SK-N-SH (cell line): ENCODE measurements at regions not wholly inside any gene's neighbourhood (a gene's known extent, or its start where the extent isn't known, plus 50 kb on each side); places are given as distances from the start of the nearest gene placed in this dataset.

ENCODE experiments used
- CHD2 ChIP-seq: fragments of 150-350 bp; IDR thresholded peaks from 2 replicates; pipeline ENCODE4 v1.6.1; 2018; ENCODE audit warnings: low read length; ENCODE audit not compliant: partially characterized antibody
- EP300 ChIP-seq, 2 experiments: IDR thresholded peaks; 2 replicates each; pipeline versions ENCODE4 v1.4.0 to v1.6.1; 2012; ENCODE audit warnings: borderline replicate concordance in 1 of 2, low read depth in 1 of 2, low read length in 1 of 2
- EZH2phosphoT487 ChIP-seq: fragments of 200-600 bp; sonication (generic); IDR thresholded peaks from 2 replicates; pipeline ENCODE4 v1.6.1; 2017; ENCODE audit warnings: low read depth, mixed run types, mild to moderate bottlenecking, antibody characterized with exemption, moderate library complexity, borderline replicate concordance
- FOXJ3 ChIP-seq: sonication (generic); formaldehyde crosslinking; IDR thresholded peaks from 2 replicates; pipeline ENCODE4 v1.5.1; 2020; ENCODE audit warnings: mild to moderate bottlenecking, missing genetic modification reagents
- JUND ChIP-seq: IDR thresholded peaks from 2 replicates; pipeline ENCODE4 v1.4.0; 2012
- NRF1 ChIP-seq: IDR thresholded peaks from 2 replicates; pipeline ENCODE4 v1.6.1; 2012; ENCODE audit warnings: low read depth, mild to moderate bottlenecking, low read length
- POLR2AphosphoS5 ChIP-seq: IDR thresholded peaks from 2 replicates; pipeline ENCODE4 v1.6.1; 2012; ENCODE audit warnings: low read depth, low read length
- RAD21 ChIP-seq: IDR thresholded peaks from 2 replicates; pipeline ENCODE4 v1.6.1; 2012; ENCODE audit warnings: mild to moderate bottlenecking, low read length
- RFX5 ChIP-seq: IDR thresholded peaks from 2 replicates; pipeline ENCODE4 v1.6.1; 2012; ENCODE audit warnings: mild to moderate bottlenecking, improper control_type of control experiment, low read length
- SIN3A ChIP-seq: IDR thresholded peaks from 2 replicates; pipeline ENCODE4 v1.6.1; 2012; ENCODE audit warnings: low read depth, mild to moderate bottlenecking, low read length, moderate library complexity, borderline replicate concordance
- TF ChIP-seq, protein P1 (sequence below): fragments of 200-600 bp; sonication (generic); IDR thresholded peaks from 2 replicates; pipeline ENCODE4 v1.6.1; 2017; ENCODE audit warnings: antibody characterized with exemption, mild to moderate bottlenecking, moderate library complexity
- TF ChIP-seq, protein P2 (sequence below): IDR thresholded peaks from 2 replicates; pipeline ENCODE4 v1.4.0; 2012; ENCODE audit warnings: low read depth, borderline replicate concordance

DNA sequence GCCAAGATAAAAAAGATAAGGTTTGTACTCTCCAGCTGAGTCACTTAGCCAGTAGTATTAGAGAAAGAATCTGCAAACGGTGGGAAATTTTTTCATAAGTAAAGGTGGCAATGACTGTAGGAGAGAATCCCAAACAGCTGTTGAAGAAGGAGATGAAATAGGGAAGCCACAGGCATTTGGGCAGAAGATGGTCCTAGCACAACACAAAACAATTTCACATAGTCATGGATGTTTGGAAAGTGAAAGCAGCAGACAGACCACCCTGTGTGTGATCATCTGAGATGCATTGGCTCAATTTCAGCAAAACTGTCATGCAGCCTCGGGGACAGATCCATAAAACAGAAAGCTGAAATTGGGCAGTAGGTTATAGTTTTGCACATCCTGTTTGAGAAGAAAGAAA lies 2832.4 kb downstream of the PCDH9 start:
- TF ChIP-seq, protein P1, sequence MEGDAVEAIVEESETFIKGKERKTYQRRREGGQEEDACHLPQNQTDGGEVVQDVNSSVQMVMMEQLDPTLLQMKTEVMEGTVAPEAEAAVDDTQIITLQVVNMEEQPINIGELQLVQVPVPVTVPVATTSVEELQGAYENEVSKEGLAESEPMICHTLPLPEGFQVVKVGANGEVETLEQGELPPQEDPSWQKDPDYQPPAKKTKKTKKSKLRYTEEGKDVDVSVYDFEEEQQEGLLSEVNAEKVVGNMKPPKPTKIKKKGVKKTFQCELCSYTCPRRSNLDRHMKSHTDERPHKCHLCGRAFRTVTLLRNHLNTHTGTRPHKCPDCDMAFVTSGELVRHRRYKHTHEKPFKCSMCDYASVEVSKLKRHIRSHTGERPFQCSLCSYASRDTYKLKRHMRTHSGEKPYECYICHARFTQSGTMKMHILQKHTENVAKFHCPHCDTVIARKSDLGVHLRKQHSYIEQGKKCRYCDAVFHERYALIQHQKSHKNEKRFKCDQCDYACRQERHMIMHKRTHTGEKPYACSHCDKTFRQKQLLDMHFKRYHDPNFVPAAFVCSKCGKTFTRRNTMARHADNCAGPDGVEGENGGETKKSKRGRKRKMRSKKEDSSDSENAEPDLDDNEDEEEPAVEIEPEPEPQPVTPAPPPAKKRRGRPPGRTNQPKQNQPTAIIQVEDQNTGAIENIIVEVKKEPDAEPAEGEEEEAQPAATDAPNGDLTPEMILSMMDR, result no peak
- TF ChIP-seq RAD21 (no peak), JUND (no peak; the same call in 1 of the 2 replicates), NRF1 (no peak), FOXJ3 (no peak), SIN3A (no peak), EP300 (IDR thresholded peaks at IDR 0.05; ENCODE audit: borderline replicate concordance in 1 of 2, low read depth in 1 of 2, low read length in 1 of 2) (no peak), POLR2AphosphoS5 (no peak), RFX5 (no peak), EZH2phosphoT487 (no peak), CHD2 (no peak)
- TF ChIP-seq, protein P2, sequence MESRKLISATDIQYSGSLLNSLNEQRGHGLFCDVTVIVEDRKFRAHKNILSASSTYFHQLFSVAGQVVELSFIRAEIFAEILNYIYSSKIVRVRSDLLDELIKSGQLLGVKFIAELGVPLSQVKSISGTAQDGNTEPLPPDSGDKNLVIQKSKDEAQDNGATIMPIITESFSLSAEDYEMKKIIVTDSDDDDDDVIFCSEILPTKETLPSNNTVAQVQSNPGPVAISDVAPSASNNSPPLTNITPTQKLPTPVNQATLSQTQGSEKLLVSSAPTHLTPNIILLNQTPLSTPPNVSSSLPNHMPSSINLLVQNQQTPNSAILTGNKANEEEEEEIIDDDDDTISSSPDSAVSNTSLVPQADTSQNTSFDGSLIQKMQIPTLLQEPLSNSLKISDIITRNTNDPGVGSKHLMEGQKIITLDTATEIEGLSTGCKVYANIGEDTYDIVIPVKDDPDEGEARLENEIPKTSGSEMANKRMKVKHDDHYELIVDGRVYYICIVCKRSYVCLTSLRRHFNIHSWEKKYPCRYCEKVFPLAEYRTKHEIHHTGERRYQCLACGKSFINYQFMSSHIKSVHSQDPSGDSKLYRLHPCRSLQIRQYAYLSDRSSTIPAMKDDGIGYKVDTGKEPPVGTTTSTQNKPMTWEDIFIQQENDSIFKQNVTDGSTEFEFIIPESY, result no peak
